Epithelial cell of esophagus (primary cell): ENCODE measurements at regions not wholly inside any gene's neighbourhood (a gene's known extent, or its start where the extent isn't known, plus 50 kb on each side); places are given as distances from the start of the nearest gene placed in this dataset.

ENCODE experiments used
- DNase-seq: peaks from one replicate; pipeline ENCODE4 v3.0.0; 2010; ENCODE audit warnings: low read depth
- H3K4me3 ChIP-seq: 2 replicates; pipeline ENCODE4 v1.5.1; 2011; ENCODE audit warnings: mild to moderate bottlenecking, low read length, control low read depth
- CTCF ChIP-seq: IDR thresholded peaks from 2 replicates; pipeline ENCODE4 v1.5.1; 2011; ENCODE audit warnings: low read depth, mild to moderate bottlenecking, low read length, control low read depth, inconsistent platforms; ENCODE audit not compliant: insufficient read depth; ENCODE audit errors: missing control alignments

GRCh38 chr2:234203135-234203984 lies 152.9 kb downstream of the SPP2 start:
- H3K4me3 ChIP-seq, result no peak overlapping the region
- peak; percentile 98 for DNase-seq
- TF ChIP-seq CTCF, result no peak

DNA sequence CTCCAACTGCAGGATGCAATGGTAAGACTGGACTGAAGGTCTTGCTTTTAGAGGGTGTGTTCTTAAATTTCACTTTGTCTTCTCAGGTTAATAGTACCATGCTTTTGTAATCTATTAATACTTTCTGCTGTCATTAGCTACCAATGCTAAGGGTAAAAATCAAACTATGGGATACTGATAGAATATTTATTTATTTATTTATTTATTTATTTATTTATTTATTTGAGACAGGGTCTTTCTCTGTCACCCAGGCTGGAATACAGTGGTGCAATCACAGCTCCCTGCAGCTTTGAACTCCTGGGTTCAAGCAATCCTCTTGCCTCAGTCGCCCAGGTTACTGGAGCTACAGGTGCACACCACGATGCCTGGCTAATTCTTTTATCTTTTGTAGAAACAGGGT lies 152.1 kb downstream of the SPP2 start:
- no peak for DNase-seq
- H3K4me3 ChIP-seq, result no peak overlapping the region
- TF ChIP-seq CTCF, result no peak

GRCh38 chr2:234199996-234200395 lies 149.5 kb downstream of the SPP2 start:
- DNase-seq, result no peak
- TF ChIP-seq CTCF, result no peak
- no peak overlapping the region for H3K4me3 ChIP-seq

- DNase-seq, result no peak
- no peak for TF ChIP-seq CTCF
- H3K4me3 ChIP-seq, result no peak overlapping the region
These were observed 148.5 kb downstream of the SPP2 start for GRCh38 chr2:234198976-234199375.

DNA sequence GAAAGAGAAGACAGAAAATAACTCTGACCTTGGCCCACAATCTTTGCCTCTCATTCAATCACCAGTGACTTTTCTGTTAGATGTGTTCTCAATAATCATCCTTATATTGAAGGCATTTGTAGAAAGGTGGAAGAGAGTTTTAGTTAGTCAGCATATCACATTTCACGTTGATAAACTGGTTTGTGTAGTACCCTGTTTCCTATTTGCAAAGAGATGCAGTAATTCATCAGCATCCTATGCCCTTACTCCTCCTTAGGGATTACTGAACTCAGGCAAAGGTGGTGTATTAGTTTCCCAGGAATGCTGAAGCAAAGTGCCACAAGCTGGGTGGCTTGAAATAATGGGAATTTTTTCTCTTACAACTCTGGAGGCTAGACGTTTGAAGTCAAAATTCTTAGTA lies 145.0 kb downstream of the SPP2 start:
- TF ChIP-seq CTCF, result no peak
- peak; percentile 82 for DNase-seq
- no peak overlapping the region for H3K4me3 ChIP-seq

DNA sequence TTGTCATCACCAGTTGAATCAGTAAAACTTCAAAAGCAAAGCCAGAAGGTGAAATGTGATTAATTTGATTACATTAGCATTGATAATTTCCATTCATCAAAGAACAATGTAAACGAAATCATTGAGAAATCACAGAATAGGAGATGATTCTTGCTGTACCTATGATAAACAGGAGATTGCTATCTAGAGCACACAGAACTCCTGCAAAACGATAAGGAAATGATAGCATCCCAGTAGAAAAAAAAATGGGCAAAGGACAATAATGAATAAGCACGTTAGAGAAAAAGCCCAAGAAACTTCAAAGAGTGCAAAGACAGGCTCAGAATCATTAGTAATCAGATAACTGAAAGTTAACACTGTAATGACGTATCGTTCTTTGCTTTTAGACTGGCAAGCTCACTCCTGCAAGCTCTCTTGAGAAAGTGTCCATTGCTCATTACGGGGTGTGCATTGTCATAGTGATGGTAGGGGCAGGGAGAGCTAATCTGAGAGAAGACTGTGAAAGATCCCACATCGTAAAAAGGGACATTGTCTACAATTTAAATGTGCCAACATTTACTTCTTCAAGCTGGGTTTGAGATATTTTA lies 143.6 kb downstream of the SPP2 start:
- no peak for TF ChIP-seq CTCF
- DNase-seq, result no peak
- H3K4me3 ChIP-seq, result no peak overlapping the region
